ENCODE measurements at regions not wholly inside any gene's neighbourhood (a gene's known extent, or its start where the extent isn't known, plus 50 kb on each side); places are given as distances from the start of the nearest gene placed in this dataset.

DNA sequence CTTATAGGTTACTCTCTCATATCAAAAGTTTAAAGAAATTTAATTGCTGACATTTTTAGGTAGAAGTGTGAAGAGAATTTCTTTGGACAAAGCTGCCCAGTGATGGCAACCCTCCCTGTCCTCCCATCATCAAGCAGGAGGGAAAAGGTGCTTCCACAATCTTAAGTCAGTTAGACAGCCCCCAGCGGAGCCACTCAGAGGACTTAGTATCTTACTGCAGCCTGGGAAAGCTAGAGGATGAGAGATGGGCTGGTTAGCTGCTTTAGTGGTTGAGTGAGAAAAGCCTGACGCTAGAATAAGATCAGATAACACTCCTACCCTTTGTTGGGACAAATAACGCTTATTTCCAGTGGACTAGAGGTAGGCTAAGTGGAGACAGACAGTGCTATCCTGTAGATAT lies 227.1 kb downstream of the RFPL4B start:
- no peak for DNase-seq (ENCODE audit: low read depth in 1 of 2, low spot score in 1 of 2)
- H3K27me3 ChIP-seq (ENCODE audit: insufficient read depth, poor library complexity, severe bottlenecking), result no peaks in the 10 kb centered on the region
- no peak overlapping the region for H3K4me3 ChIP-seq (replicated peaks; ENCODE audit: insufficient read depth, low read length)
- H3K27ac ChIP-seq (replicated peaks), result no peak overlapping the region
- TF ChIP-seq POLR2AphosphoS5 (IDR thresholded peaks at IDR 0.05; ENCODE audit: low read depth) (no peak), GABPA (IDR thresholded peaks at IDR 0.05; ENCODE audit: low read depth) (no peak), CTCF (IDR thresholded peaks at IDR 0.05; ENCODE audit: insufficient read depth, low read length) (no peak), SPI1 (IDR thresholded peaks at IDR 0.05; ENCODE audit: borderline replicate concordance, low read depth) (no peak)
- TF ChIP-seq, protein P1, sequence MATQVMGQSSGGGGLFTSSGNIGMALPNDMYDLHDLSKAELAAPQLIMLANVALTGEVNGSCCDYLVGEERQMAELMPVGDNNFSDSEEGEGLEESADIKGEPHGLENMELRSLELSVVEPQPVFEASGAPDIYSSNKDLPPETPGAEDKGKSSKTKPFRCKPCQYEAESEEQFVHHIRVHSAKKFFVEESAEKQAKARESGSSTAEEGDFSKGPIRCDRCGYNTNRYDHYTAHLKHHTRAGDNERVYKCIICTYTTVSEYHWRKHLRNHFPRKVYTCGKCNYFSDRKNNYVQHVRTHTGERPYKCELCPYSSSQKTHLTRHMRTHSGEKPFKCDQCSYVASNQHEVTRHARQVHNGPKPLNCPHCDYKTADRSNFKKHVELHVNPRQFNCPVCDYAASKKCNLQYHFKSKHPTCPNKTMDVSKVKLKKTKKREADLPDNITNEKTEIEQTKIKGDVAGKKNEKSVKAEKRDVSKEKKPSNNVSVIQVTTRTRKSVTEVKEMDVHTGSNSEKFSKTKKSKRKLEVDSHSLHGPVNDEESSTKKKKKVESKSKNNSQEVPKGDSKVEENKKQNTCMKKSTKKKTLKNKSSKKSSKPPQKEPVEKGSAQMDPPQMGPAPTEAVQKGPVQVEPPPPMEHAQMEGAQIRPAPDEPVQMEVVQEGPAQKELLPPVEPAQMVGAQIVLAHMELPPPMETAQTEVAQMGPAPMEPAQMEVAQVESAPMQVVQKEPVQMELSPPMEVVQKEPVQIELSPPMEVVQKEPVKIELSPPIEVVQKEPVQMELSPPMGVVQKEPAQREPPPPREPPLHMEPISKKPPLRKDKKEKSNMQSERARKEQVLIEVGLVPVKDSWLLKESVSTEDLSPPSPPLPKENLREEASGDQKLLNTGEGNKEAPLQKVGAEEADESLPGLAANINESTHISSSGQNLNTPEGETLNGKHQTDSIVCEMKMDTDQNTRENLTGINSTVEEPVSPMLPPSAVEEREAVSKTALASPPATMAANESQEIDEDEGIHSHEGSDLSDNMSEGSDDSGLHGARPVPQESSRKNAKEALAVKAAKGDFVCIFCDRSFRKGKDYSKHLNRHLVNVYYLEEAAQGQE (IDR thresholded peaks at IDR 0.05; ENCODE audit: insufficient replicate concordance, low read depth), result no peak

DNA sequence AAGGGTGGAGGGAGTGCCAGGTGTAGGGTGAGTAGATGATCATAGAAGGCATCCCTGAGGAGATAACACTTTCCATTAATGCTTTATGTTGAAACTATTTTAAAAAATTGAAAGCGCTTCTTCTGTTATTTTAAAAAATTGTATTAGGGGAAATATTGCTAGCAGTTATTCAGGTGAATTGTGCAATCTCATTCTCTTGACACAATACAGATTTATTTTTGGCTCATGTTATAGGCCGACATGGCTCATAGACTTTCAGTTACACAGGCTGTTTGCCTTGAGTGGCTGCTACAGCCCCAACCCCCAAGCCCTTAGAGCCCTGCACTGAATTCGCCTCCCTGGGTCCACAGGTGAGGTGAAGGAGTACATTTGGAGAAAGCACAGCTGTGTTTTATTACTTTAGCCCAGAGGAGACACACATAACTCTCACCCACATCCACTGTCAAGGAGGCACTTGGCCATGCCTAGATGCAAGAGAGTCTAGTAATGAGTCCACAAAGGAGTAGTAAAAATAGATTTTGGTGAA lies 228.2 kb downstream of the RFPL4B start:
- Histone ChIP-seq H3K27me3 (ENCODE audit: insufficient read depth, poor library complexity, severe bottlenecking) (no peaks in the 10 kb centered on the region), H3K27ac (replicated peaks) (no peak overlapping the region), H3K4me3 (replicated peaks; ENCODE audit: insufficient read depth, low read length) (no peak overlapping the region)
- TF ChIP-seq SPI1 (IDR thresholded peaks at IDR 0.05; ENCODE audit: borderline replicate concordance, low read depth) (no peak), GABPA (IDR thresholded peaks at IDR 0.05; ENCODE audit: low read depth) (no peak), POLR2AphosphoS5 (IDR thresholded peaks at IDR 0.05; ENCODE audit: low read depth) (no peak), CTCF (IDR thresholded peaks at IDR 0.05; ENCODE audit: insufficient read depth, low read length) (no peak)
- TF ChIP-seq, protein P1 (IDR thresholded peaks at IDR 0.05; ENCODE audit: insufficient replicate concordance, low read depth), result no peak
- DNase-seq (ENCODE audit: low read depth in 1 of 2, low spot score in 1 of 2), result no peak

DNA sequence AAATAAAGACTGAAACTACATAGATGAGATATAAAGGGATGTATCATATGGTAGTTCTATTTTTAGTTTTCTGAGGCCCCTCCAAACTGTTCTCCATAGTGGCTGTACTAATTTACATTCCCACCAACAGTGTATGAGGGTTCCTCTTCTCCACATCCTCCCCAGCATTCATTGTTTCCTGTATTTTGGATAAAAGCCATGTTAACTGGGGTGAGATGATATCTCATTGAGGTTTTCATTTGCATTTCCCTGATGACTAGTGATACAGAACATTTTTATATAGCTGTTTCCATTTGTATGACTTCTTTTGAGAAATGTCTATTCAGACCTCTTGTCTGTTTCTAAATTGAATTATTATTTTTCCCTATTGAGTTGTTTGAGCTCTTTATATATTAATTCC lies 229.3 kb downstream of the RFPL4B start:
- H3K27ac ChIP-seq (replicated peaks), result no peak overlapping the region
- H3K4me3 ChIP-seq (replicated peaks; ENCODE audit: insufficient read depth, low read length), result no peak overlapping the region
- no peaks in the 10 kb centered on the region for H3K27me3 ChIP-seq (ENCODE audit: insufficient read depth, poor library complexity, severe bottlenecking)
- no peak for DNase-seq (ENCODE audit: low read depth in 1 of 2, low spot score in 1 of 2)
- no peak for TF ChIP-seq POLR2AphosphoS5 (IDR thresholded peaks at IDR 0.05; ENCODE audit: low read depth)

GRCh38 chr6:112579601-112580000 lies 232.5 kb downstream of the RFPL4B start:
- TF ChIP-seq GABPA (IDR thresholded peaks at IDR 0.05; ENCODE audit: low read depth) (no peak), SPI1 (IDR thresholded peaks at IDR 0.05; ENCODE audit: borderline replicate concordance, low read depth) (no peak), CTCF (IDR thresholded peaks at IDR 0.05; ENCODE audit: insufficient read depth, low read length) (no peak), POLR2AphosphoS5 (IDR thresholded peaks at IDR 0.05; ENCODE audit: low read depth) (no peak)
- TF ChIP-seq, protein P1 (IDR thresholded peaks at IDR 0.05; ENCODE audit: insufficient replicate concordance, low read depth), result no peak
- H3K27ac ChIP-seq (replicated peaks), result no peak overlapping the region
- no peaks in the 10 kb centered on the region for H3K27me3 ChIP-seq (ENCODE audit: insufficient read depth, poor library complexity, severe bottlenecking)
- DNase-seq (ENCODE audit: low read depth in 1 of 2, low spot score in 1 of 2), result no peak
- H3K4me3 ChIP-seq (replicated peaks; ENCODE audit: insufficient read depth, low read length), result no peak overlapping the region
